NCI-H146 treated with DMSO at 0.1 percent for 48 hours (cell line): ENCODE measurements at regions not wholly inside any gene's neighbourhood (a gene's known extent, or its start where the extent isn't known, plus 50 kb on each side); places are given as distances from the start of the nearest gene placed in this dataset.

Experiments used
- DNase-seq: peaks from one replicate; lab custom pipeline; 2025; ENCODE audit not compliant: unreplicated experiment; lab: John Stamatoyannopoulos, UW

- DNase-seq = no peak
Measured at GRCh38 chr4:14513471-14513870, 488.8 kb upstream of the CPEB2 start.

GRCh38 chr4:14515556-14515955, 486.7 kb upstream of the CPEB2 start:
- DNase-seq = no peak

GRCh38 chr4:14518136-14518535, 484.1 kb upstream of the CPEB2 start:
- no peak for DNase-seq

GRCh38 chr4:14520171-14520570, 482.1 kb upstream of the CPEB2 start:
- DNase-seq = no peak

GRCh38 chr4:14524276-14524675, 478.0 kb upstream of the CPEB2 start:
- DNase-seq = no peak

- DNase-seq = no peak
Measured at GRCh38 chr4:14528918-14529317, 473.4 kb upstream of the CPEB2 start.

GRCh38 chr4:14529653-14530052, 472.6 kb upstream of the CPEB2 start:
- peak; percentile 0 for DNase-seq

GRCh38 chr4:14532436-14532835, 469.8 kb upstream of the CPEB2 start:
- no peak for DNase-seq

- no peak for DNase-seq
Measured at GRCh38 chr4:14539246-14539645, 463.0 kb upstream of the CPEB2 start.

GRCh38 chr4:14545163-14545562, 457.1 kb upstream of the CPEB2 start:
- no peak for DNase-seq

GRCh38 chr4:14545807-14546206, 456.5 kb upstream of the CPEB2 start:
- DNase-seq = no peak

- no peak for DNase-seq
Measured at GRCh38 chr4:14552119-14552518, 450.2 kb upstream of the CPEB2 start.

- DNase-seq = no peak
Measured at GRCh38 chr4:14559646-14560045, 442.6 kb upstream of the CPEB2 start.

- DNase-seq = no peak
Measured at GRCh38 chr4:14560577-14560976, 441.7 kb upstream of the CPEB2 start.

- no peak for DNase-seq
Measured at GRCh38 chr4:14562901-14563300, 439.4 kb upstream of the CPEB2 start.

GRCh38 chr4:14564281-14564680, 438.0 kb upstream of the CPEB2 start:
- no peak for DNase-seq

GRCh38 chr4:14566518-14566917, 435.8 kb upstream of the CPEB2 start:
- no peak for DNase-seq

GRCh38 chr4:14568351-14568750, 433.9 kb upstream of the CPEB2 start:
- DNase-seq = no peak

GRCh38 chr4:14575289-14575688, 427.0 kb upstream of the CPEB2 start:
- DNase-seq = no peak

- no peak for DNase-seq
Measured at GRCh38 chr4:14575919-14576318, 426.4 kb upstream of the CPEB2 start.

GRCh38 chr4:14580061-14580460, 422.2 kb upstream of the CPEB2 start:
- DNase-seq = no peak

GRCh38 chr4:14581741-14582140, 420.5 kb upstream of the CPEB2 start:
- no peak for DNase-seq

GRCh38 chr4:14582677-14583076, 419.6 kb upstream of the CPEB2 start:
- DNase-seq = no peak

GRCh38 chr4:14583331-14583730, 418.9 kb upstream of the CPEB2 start:
- DNase-seq = no peak
